Left cardiac atrium (tissue), 4 donors: ENCODE measurements at regions not wholly inside any gene's neighbourhood (a gene's known extent, or its start where the extent isn't known, plus 50 kb on each side); places are given as distances from the start of the nearest gene placed in this dataset.
"Not testable (repeated sequence)": the region's sequence is repeated elsewhere in the genome, so short reads cannot be mapped to it uniquely, and the experiment has no call there.

ENCODE experiments used
- ATAC-seq, 2 donors: fragments of 200-7000 bp; cut with Tn5 transposase; one replicate each; pipeline ENCODE4 v1.9.1; 2020; ENCODE audit warnings: mild to moderate bottlenecking in 2 of 2, moderate library complexity in 2 of 2
- DNase-seq: peaks from one replicate; pipeline ENCODE4 v3.0.0-alpha.2; 2020
- intact Hi-C, 2 donors: fragments of 100-400 bp; cut with DNase I; formaldehyde crosslinking; loops; one replicate each; pipeline versions ENCODE4 v1.14.1 to v1.15.1; 2022 to 2023
- donor health status: DM: no; HTN: yes; CAD: no.
- donor health status: DM: no; HTN: yes; CAD: no; lungs with severe emphysema.
- donor health status: DM: yes; HTN: yes; CAD: no.
- donor health status: Dilated cardiomyopathy.

DNA sequence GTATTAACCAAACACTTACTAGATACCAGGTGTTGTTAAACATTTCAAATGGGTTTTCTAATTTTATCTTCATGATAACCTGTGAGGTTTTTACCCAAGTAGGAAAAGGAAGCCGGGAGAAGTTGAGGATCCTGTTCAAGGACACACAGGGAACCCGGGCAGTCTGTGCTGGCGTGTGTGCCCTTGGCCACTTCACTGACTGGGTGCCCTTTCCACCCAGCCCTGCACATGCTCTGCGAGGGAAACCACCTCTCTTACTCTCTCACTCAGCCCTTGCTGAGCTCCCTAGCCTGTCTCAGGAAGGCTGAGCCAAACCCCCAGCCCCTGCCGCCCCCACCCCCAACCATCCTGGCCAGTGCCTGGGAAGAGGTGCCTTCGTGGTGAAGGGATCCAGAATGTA, 51.8 kb downstream of the TEX44 start:
- DNase-seq, result no peak
- ATAC-seq, result no peak
- intact Hi-C loops, result no loop called here

- no peak for DNase-seq
- intact Hi-C loops, result no loop called here
These were observed 53.8 kb downstream of the TEX44 start for GRCh38 chr2:231646476-231646875.

DNA sequence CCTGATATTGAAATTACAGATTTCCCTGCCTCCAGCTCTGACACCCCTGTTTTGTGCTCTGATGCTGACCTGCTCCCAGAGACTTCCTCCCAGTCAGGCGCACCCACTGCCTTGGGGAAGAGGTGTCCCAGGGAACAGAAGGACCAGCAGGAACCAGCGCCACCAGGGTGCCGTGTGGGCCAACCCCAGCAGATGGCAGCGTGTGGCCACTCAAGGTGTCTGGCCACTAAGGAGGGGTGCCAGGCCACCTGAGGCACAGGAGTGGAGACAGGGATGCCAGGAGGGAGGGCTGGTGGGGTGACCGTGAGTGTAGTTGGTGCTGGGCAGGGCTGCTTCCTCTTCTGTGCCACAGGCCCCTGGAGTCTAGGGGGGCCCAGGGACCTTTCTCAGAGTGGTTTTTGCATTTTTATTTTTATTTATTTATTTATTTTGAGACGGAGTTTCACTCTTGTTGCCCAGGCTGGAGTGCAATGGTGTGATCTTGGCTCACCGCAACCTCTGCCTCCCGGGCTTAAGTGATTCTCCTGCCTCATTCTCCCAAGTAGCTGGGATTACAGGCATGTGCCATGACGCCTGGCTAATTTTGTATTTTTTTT, 56.0 kb downstream of the TEX44 start:
- peak; percentile 59 for DNase-seq
- intact Hi-C loops, result loop anchor here in 1 of 2 donors (2.0 kb wide), 1 partner anchor 26 kb away; no protein-coding TSS in a partner anchor
- peak; percentile 67 to 76 for ATAC-seq

More at GRCh38 chr2:231646476-231646875, 53.8 kb downstream of the TEX44 start:
- no peak for ATAC-seq

GRCh38 chr2:231651561-231651960, 56.8 kb upstream of the PTMA start:
- intact Hi-C loops, ATAC-seq, DNase-seq: not testable (repeated sequence)

GRCh38 chr2:231655488-231655887, 52.8 kb upstream of the PTMA start:
- intact Hi-C loops, result no loop called here
- ATAC-seq (no peak), DNase-seq (no peak)

GRCh38 chr2:231655894-231656293, 52.4 kb upstream of the PTMA start:
- intact Hi-C loops, result no loop called here
- DNase-seq, result no peak
- no peak for ATAC-seq
